Bone marrow (tissue), 2 donors: ENCODE measurements at regions not wholly inside any gene's neighbourhood (a gene's known extent, or its start where the extent isn't known, plus 50 kb on each side); places are given as distances from the start of the nearest gene placed in this dataset.

Experiments used
- DNase-seq, 2 donors: peaks; one replicate each; lab custom pipeline; 2025; lab: John Stamatoyannopoulos, UW

GRCh38 chr3:126266850-126267168, 86.4 kb upstream of the ALDH1L1 start:
- DNase-seq: no peak

GRCh38 chr3:126266291-126266840, 86.0 kb upstream of the ALDH1L1 start:
- DNase-seq: no peak

GRCh38 chr3:126264952-126265351, 84.6 kb upstream of the ALDH1L1 start:
- no peak for DNase-seq

GRCh38 chr3:126264381-126264780, 84.0 kb upstream of the ALDH1L1 start:
- DNase-seq: no peak

- no peak for DNase-seq
Observed at GRCh38 chr3:126263971-126264370, 83.6 kb upstream of the ALDH1L1 start.

GRCh38 chr3:126263539-126263938, 83.2 kb upstream of the ALDH1L1 start:
- no peak for DNase-seq

- no peak for DNase-seq
Observed at GRCh38 chr3:126262227-126262626, 81.8 kb upstream of the ALDH1L1 start.

GRCh38 chr3:126261037-126261436, 80.7 kb upstream of the ALDH1L1 start:
- DNase-seq: no peak

GRCh38 chr3:126259411-126260391, 79.3 kb upstream of the ALDH1L1 start:
- DNase-seq: no peak

- peak in 1 of 2 donors; percentile 15 for DNase-seq
Observed at GRCh38 chr3:126258670-126259069, 78.3 kb upstream of the ALDH1L1 start.

- no peak for DNase-seq
Observed at GRCh38 chr3:126257984-126258383, 77.6 kb upstream of the ALDH1L1 start.

- DNase-seq: no peak
Observed at GRCh38 chr3:126257174-126257573, 76.8 kb upstream of the ALDH1L1 start.

GRCh38 chr3:126256251-126256650, 75.9 kb upstream of the ALDH1L1 start:
- DNase-seq: no peak

GRCh38 chr3:126253072-126253471, 72.7 kb upstream of the ALDH1L1 start:
- DNase-seq: no peak

- no peak for DNase-seq
Observed at GRCh38 chr3:126252373-126252772, 72.0 kb upstream of the ALDH1L1 start.

GRCh38 chr3:126245811-126246727, 65.7 kb upstream of the ALDH1L1 start:
- peak in 1 of 2 donors; percentile 37 for DNase-seq
